Mesendoderm (in vitro differentiated cells): ENCODE measurements at regions not wholly inside any gene's neighbourhood (a gene's known extent, or its start where the extent isn't known, plus 50 kb on each side); places are given as distances from the start of the nearest gene placed in this dataset.
"Not testable (repeated sequence)": the region's sequence is repeated elsewhere in the genome, so short reads cannot be mapped to it uniquely, and the experiment has no call there.

Source experiments
- DNase-seq: peaks from one replicate; pipeline ENCODE4 v3.0.0; 2013
- H2AK5ac ChIP-seq: 2 replicates; pipeline ENCODE4 v1.6.1; 2013; ENCODE audit warnings: low read length, inconsistent platforms
- H2BK120ac ChIP-seq: 2 replicates; pipeline ENCODE4 v1.6.1; 2013; ENCODE audit warnings: low read depth, mild to moderate bottlenecking, low read length, moderate library complexity, mixed read lengths
- H2BK15ac ChIP-seq: replicated peaks from 2 replicates; pipeline ENCODE4 v1.6.1; 2013; ENCODE audit warnings: low read depth, mild to moderate bottlenecking, moderate library complexity
- H2BK5ac ChIP-seq: 2 replicates; pipeline ENCODE4 v1.6.1; 2013; ENCODE audit warnings: low read length, inconsistent platforms
- H3K18ac ChIP-seq: 2 replicates; pipeline ENCODE4 v1.6.1; 2013; ENCODE audit warnings: mild to moderate bottlenecking, low read length, mixed read lengths
- H3K23ac ChIP-seq: one replicate; pipeline ENCODE4 v1.6.1; 2013; ENCODE audit warnings: low read length
- H3K27ac ChIP-seq: 2 replicates; pipeline ENCODE4 v1.5.1; 2013; ENCODE audit warnings: low read depth, mild to moderate bottlenecking, inconsistent platforms, low read length, moderate library complexity
- H3K27me3 ChIP-seq: 2 replicates; pipeline ENCODE4 v1.6.1; 2013; ENCODE audit warnings: low read length, control low read depth, mild to moderate bottlenecking, inconsistent platforms; ENCODE audit not compliant: insufficient read depth, poor library complexity
- H3K36me3 ChIP-seq: 2 replicates; pipeline ENCODE4 v1.6.1; 2013; ENCODE audit warnings: low read length, inconsistent platforms; ENCODE audit not compliant: control insufficient read depth, insufficient read depth
- H3K4ac ChIP-seq: one replicate; pipeline ENCODE4 v1.6.1; 2013; ENCODE audit warnings: low read depth, mild to moderate bottlenecking, low read length, moderate library complexity
- H3K4me1 ChIP-seq: 2 replicates; pipeline ENCODE4 v1.6.1; 2013; ENCODE audit warnings: low read depth, low read length, inconsistent platforms; ENCODE audit not compliant: control insufficient read depth
- H3K4me2 ChIP-seq: 2 replicates; pipeline ENCODE4 v1.6.1; 2013; ENCODE audit warnings: low read length
- H3K4me3 ChIP-seq: 2 replicates; pipeline ENCODE4 v1.5.1; 2013; ENCODE audit warnings: mild to moderate bottlenecking, low read length
- H3K56ac ChIP-seq: one replicate; pipeline ENCODE4 v1.6.1; 2013; ENCODE audit warnings: low read length
- H3K79me1 ChIP-seq: 2 replicates; pipeline ENCODE4 v1.6.1; 2013; ENCODE audit warnings: low read length, inconsistent platforms
- H3K79me2 ChIP-seq: 2 replicates; pipeline ENCODE4 v1.6.1; 2013; ENCODE audit warnings: mild to moderate bottlenecking, low read length; ENCODE audit not compliant: control insufficient read depth, insufficient read depth
- H3K9ac ChIP-seq: 2 replicates; pipeline ENCODE4 v1.6.1; 2013; ENCODE audit warnings: low read length, inconsistent platforms
- H4K5ac ChIP-seq: one replicate; pipeline ENCODE4 v1.6.1; 2013; ENCODE audit warnings: low read length
- H4K8ac ChIP-seq: one replicate; pipeline ENCODE4 v1.6.1; 2013; ENCODE audit warnings: low read depth, mild to moderate bottlenecking, control low read depth, low read length, moderate library complexity
- WGBS: extraction: QIAGEN DNeasy Blood & Tissue Kit; methylation state at CpG from one replicate; pipeline ENCODE4 v1.1.7; 2013; ENCODE audit warnings: low lambda C conversion rate, missing lambda C conversion rate; ENCODE audit not compliant: insufficient coverage; ENCODE audit errors: extremely low coverage; 5-methylcytosine and 5-hydroxymethylcytosine counted together

DNA sequence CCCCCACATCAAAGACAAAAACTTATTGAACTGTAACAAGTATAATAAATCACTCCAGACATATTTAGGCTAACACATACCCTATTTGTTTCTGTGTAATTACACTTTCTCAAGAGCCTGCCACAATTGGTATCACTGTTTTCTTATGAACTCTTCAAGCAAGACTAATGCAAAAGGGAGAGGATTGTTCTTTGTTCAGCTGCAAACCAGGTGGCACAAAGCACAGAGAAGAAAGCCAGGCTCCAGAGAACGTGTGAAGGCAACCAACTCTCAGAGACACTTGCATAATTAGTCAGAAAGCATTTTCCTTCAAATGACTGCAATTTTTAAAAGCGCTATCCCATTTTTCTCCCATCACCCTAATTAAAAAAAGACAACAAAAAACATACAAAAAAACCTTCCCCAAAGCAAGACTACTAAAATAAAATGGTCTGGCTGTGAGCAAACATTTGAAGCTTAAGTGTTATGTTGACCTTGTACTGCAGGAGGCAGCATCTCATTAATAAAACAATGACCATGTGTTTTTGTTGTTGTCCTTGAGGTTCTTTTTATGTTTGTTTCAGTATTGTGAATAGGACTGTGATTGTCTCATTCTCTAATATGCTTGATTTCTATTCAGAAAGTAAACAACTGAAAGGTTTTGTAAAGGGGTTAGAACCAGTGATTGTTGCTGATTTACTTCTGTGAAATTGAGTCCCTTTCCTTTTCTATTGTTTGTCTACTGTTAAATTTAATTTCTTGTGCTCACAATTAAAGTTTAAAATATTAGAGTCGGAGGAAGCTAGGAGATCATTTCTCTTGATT, 452.7 kb upstream of the PDE3A start:
- no peak overlapping the region for H3K4me3 ChIP-seq
- no peak overlapping the region for H2BK120ac ChIP-seq
- no peak overlapping the region for H3K27ac ChIP-seq

DNA sequence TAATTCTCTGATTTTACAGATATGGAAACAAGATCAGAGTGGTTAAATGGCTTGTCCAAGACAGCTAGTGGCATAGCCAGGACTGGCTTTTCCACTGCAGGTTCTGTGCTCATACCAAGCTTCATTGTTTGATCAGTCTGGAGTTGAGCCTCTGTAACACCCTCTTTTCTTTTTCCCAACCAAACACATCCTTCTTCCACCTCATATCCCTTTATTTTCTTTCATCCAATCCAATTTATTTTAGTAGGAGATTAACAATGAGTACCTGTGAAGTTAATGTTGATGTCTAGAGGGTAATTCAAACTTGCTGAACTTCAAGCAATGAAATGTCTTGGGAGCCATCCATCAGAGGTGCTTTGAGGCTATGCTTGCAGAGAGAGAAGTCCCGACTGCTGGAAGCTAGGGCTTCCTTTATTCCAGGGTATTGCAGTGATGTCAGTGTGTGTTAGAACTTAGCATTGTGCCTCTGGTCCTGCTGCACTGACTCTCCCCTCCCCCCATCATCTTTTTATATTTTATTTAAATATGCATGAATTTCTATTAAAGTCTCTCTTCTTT, 452.1 kb upstream of the PDE3A start:
- Histone ChIP-seq H3K18ac (no peak overlapping the region), H3K56ac (no peak overlapping the region), H2AK5ac (no peak overlapping the region), H4K8ac (peak overlapping the region; percentile 81), H3K4me2 (no peak overlapping the region), H3K27ac (no peak overlapping the region), H3K4me1 (no peaks in the 10 kb centered on the region), H3K27me3 (no peaks in the 10 kb centered on the region), H3K79me1 (no peaks in the 10 kb centered on the region), H3K23ac (no peak overlapping the region), H3K79me2 (no peaks in the 10 kb centered on the region), H3K9ac (no peak overlapping the region), H4K5ac (no peak overlapping the region), H2BK5ac (no peak overlapping the region), H3K36me3 (no peaks in the 10 kb centered on the region), H3K4ac (no peak overlapping the region), H3K4me3 (no peak overlapping the region), H2BK15ac (no peak overlapping the region), H2BK120ac (no peak overlapping the region)
- no peak for DNase-seq
- no CpG with 5 or more reads among the region's 1 CpG for WGBS

More for the DNA sequence above, 452.7 kb upstream of the PDE3A start:
- Histone ChIP-seq H4K5ac (no peak overlapping the region), H3K36me3 (no peaks in the 10 kb centered on the region), H2BK5ac (no peak overlapping the region), H3K79me2 (no peaks in the 10 kb centered on the region), H3K18ac (no peak overlapping the region), H2AK5ac (no peak overlapping the region), H3K23ac (no peak overlapping the region), H3K79me1 (no peaks in the 10 kb centered on the region), H4K8ac (no peak overlapping the region), H3K4ac (no peak overlapping the region), H3K9ac (no peak overlapping the region), H3K4me1 (no peaks in the 10 kb centered on the region), H2BK15ac (no peak overlapping the region), H3K56ac (no peak overlapping the region), H3K4me2 (no peak overlapping the region), H3K27me3 (no peaks in the 10 kb centered on the region)
- WGBS, result no CpG with 5 or more reads among the region's 3 CpGs
- DNase-seq, result peak; percentile 43

DNA sequence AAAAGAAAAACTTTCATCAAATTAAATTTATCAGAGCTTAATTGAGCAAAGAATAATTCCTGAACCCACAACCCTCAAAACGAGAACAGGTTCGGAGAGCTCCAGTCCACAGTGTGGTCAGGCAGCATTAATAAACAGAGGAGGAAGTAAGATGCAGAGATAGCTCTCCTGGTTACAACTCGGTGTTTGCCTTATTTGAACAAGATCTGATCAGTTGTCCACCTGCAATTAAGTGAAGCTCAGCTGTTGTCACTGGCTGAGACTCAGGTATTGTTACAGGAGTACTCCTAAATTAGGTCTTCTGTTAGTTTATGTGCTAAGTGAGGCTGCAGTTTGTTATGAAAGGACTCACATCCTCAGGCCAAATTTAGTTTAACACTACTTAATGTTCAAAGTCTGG, 451.4 kb upstream of the PDE3A start:
- Histone ChIP-seq H4K5ac (no peak overlapping the region), H3K4me3 (no peak overlapping the region), H3K56ac (no peak overlapping the region), H3K27me3 (no peaks in the 10 kb centered on the region), H3K79me2 (no peaks in the 10 kb centered on the region), H3K36me3 (no peaks in the 10 kb centered on the region), H2BK5ac (no peak overlapping the region), H2BK15ac (no peak overlapping the region), H2BK120ac (no peak overlapping the region), H3K18ac (no peak overlapping the region), H3K4me2 (no peak overlapping the region), H3K9ac (no peak overlapping the region), H2AK5ac (no peak overlapping the region), H3K27ac (no peak overlapping the region), H3K79me1 (no peaks in the 10 kb centered on the region), H3K4ac (no peak overlapping the region), H4K8ac (no peak overlapping the region), H3K4me1 (no peaks in the 10 kb centered on the region), H3K23ac (no peak overlapping the region)
- WGBS, result no CpG with 5 or more reads among the region's 3 CpGs
- no peak for DNase-seq

DNA sequence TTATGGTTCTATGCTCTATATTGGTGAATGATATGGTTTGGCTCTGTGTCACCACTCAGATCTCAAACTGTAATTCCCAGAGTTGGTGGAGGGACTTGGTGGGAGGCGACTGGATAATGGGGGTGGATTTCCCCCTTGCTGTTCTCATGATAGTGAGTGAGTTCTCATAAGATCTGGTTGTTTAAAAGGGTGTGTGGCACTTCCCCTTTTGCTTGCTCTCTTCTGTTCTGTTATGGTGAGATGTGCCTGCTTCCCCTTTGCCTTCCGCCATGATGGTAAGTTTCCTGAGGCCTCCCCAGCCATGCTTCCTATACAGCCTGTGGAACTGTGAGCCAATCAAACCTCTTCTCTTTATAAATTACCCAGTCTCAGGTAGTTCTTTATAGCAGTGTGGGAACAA, 446.6 kb upstream of the PDE3A start:
- not testable (repeated sequence) for H3K23ac ChIP-seq, H3K56ac ChIP-seq, H3K18ac ChIP-seq, H3K4me2 ChIP-seq, H3K9ac ChIP-seq, H3K79me2 ChIP-seq, H3K36me3 ChIP-seq, H2BK15ac ChIP-seq, H3K27me3 ChIP-seq, H3K27ac ChIP-seq, H3K4me3 ChIP-seq, H2BK5ac ChIP-seq, H4K8ac ChIP-seq, H3K4me1 ChIP-seq, H2BK120ac ChIP-seq, H4K5ac ChIP-seq, H3K79me1 ChIP-seq, H2AK5ac ChIP-seq, DNase-seq, H3K4ac ChIP-seq
- WGBS, result no CpG with 5 or more reads among the region's 2 CpGs

DNA sequence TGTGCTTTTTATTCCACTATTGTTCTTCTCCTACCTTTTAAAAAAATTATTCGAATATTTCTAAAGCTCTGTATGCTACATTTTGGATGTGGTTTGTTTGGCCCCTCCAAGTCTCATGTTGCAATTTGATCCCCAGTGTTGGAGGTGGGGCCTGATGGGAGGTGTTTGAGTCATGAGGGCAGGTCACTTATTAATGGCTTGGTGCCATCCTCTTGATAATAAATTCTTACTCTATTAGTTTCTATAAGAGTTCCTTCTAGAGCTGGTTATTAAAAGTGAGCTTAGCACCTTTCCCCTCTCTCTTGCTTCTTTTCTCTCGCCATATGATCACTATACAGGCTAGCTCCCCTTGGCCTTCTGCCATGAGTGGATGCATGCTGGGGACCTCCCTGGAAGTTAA, 445.6 kb upstream of the PDE3A start:
- Histone ChIP-seq H2BK120ac (no peak overlapping the region), H3K18ac (no peak overlapping the region), H3K27me3 (no peaks in the 10 kb centered on the region), H2AK5ac (no peak overlapping the region), H3K9ac (no peak overlapping the region), H2BK15ac (no peak overlapping the region), H3K79me2 (no peaks in the 10 kb centered on the region), H3K4me2 (no peak overlapping the region), H4K5ac (no peak overlapping the region), H4K8ac (no peak overlapping the region), H3K23ac (no peak overlapping the region), H3K56ac (no peak overlapping the region), H3K4me3 (no peak overlapping the region), H3K4ac (no peak overlapping the region), H2BK5ac (no peak overlapping the region), H3K36me3 (no peaks in the 10 kb centered on the region), H3K4me1 (no peaks in the 10 kb centered on the region), H3K79me1 (no peaks in the 10 kb centered on the region), H3K27ac (no peak overlapping the region)
- no CpG with 5 or more reads among the region's 2 CpGs for WGBS
- no peak for DNase-seq

DNA sequence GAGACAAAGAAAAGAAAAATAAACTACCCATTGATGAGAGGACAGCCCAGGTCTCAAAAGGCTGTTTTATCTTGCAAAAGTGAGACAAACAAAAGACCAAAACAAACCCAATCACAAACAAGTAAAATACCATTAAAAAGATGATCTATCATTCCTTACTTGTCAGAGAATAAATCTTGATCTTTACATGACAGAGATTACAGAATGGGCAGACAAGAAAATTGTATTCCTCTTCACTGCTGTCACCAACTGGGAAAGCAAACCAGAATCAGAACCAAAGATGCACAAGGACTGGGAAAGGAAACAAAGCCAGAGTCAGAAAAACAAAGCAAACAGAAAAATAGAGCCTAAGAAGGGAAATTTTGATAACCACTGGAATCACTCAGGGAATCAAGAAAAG, 444.0 kb upstream of the PDE3A start:
- H3K27ac ChIP-seq, result no peak overlapping the region
- no peak overlapping the region for H2AK5ac ChIP-seq
- no peak for DNase-seq

More for the DNA sequence above, 444.0 kb upstream of the PDE3A start:
- Histone ChIP-seq H2BK120ac (no peak overlapping the region), H3K4me2 (no peak overlapping the region), H3K9ac (no peak overlapping the region), H3K4me3 (no peak overlapping the region), H3K18ac (no peak overlapping the region), H3K4me1 (no peaks in the 10 kb centered on the region), H4K5ac (no peak overlapping the region), H3K79me1 (no peaks in the 10 kb centered on the region), H3K56ac (no peak overlapping the region), H2BK5ac (no peak overlapping the region), H2BK15ac (no peak overlapping the region), H3K23ac (no peak overlapping the region), H4K8ac (no peak overlapping the region), H3K79me2 (no peaks in the 10 kb centered on the region), H3K36me3 (no peaks in the 10 kb centered on the region), H3K27me3 (no peaks in the 10 kb centered on the region), H3K4ac (no peak overlapping the region)
